Mesenchymal stem cell (in vitro differentiated cells and primary cell): ENCODE measurements at regions not wholly inside any gene's neighbourhood (a gene's known extent, or its start where the extent isn't known, plus 50 kb on each side); places are given as distances from the start of the nearest gene placed in this dataset.

Experiments used
- DNase-seq: peaks from one replicate; pipeline ENCODE4 v3.0.0-alpha.2; 2013
- H2AFZ ChIP-seq: one replicate; pipeline ENCODE4 v1.6.1; 2013; ENCODE audit warnings: low read depth, mild to moderate bottlenecking, control low read depth, inconsistent platforms, low read length, moderate library complexity
- H2AK5ac ChIP-seq: 2 replicates; pipeline ENCODE4 v1.6.1; 2013; ENCODE audit warnings: low read length, moderate library complexity, mild to moderate bottlenecking, inconsistent platforms; ENCODE audit not compliant: severe bottlenecking
- H2BK120ac ChIP-seq: one replicate; pipeline ENCODE4 v1.6.1; 2013; ENCODE audit warnings: low read depth, mild to moderate bottlenecking, inconsistent platforms, low read length, moderate library complexity
- H2BK12ac ChIP-seq, 2 experiments: one replicate each; pipeline ENCODE4 v1.6.1; 2013; ENCODE audit warnings: inconsistent platforms in 2 of 2, low read length in 2 of 2, mild to moderate bottlenecking in 2 of 2, moderate library complexity in 2 of 2, control low read depth in 1 of 2
- H2BK15ac ChIP-seq: one replicate; pipeline ENCODE4 v1.6.1; 2013; ENCODE audit warnings: mild to moderate bottlenecking, low read depth, inconsistent platforms; ENCODE audit not compliant: poor library complexity, severe bottlenecking
- H2BK5ac ChIP-seq: 2 replicates; pipeline ENCODE4 v1.6.1; 2013; ENCODE audit warnings: low read depth, mild to moderate bottlenecking, low read length, control low read depth, inconsistent platforms; ENCODE audit not compliant: poor library complexity, severe bottlenecking
- H3K14ac ChIP-seq, 2 experiments: one replicate each; pipeline ENCODE4 v1.6.1; 2013; ENCODE audit warnings: inconsistent platforms in 2 of 2, low read length in 2 of 2, control low read depth in 1 of 2, mild to moderate bottlenecking in 1 of 2, moderate library complexity in 1 of 2
- H3K18ac ChIP-seq, 2 experiments: one replicate each; pipeline ENCODE4 v1.6.1; 2013; ENCODE audit warnings: inconsistent platforms in 2 of 2, low read length in 2 of 2, control low read depth in 1 of 2, low read depth in 1 of 2, mild to moderate bottlenecking in 1 of 2
- H3K23ac ChIP-seq, 2 experiments: one replicate each; pipeline ENCODE4 v1.6.1; 2013; ENCODE audit warnings: inconsistent platforms in 2 of 2, low read length in 2 of 2, mild to moderate bottlenecking in 2 of 2, moderate library complexity in 2 of 2, control low read depth in 1 of 2
- H3K27ac ChIP-seq: 2 replicates; pipeline ENCODE4 v1.5.1; 2013; ENCODE audit warnings: mild to moderate bottlenecking, moderate library complexity, low read length, control low read depth, inconsistent platforms; ENCODE audit not compliant: poor library complexity, severe bottlenecking
- H3K27me3 ChIP-seq, 2 experiments: 2 replicates each; pipeline versions ENCODE4 v1.6.1 to v1.7.0; 2013; ENCODE audit warnings: low read length in 2 of 2, mild to moderate bottlenecking in 2 of 2, moderate library complexity in 2 of 2, control low read depth in 1 of 2, inconsistent platforms in 1 of 2; ENCODE audit not compliant: control insufficient read depth in 1 of 2, insufficient read depth in 1 of 2
- H3K36me3 ChIP-seq, 2 experiments: 2 replicates each; pipeline versions ENCODE4 v1.6.1 to v1.7.0; 2013; ENCODE audit warnings: low read length in 2 of 2, control low read depth in 1 of 2, inconsistent platforms in 1 of 2, low read depth in 1 of 2, mild to moderate bottlenecking in 1 of 2; ENCODE audit not compliant: insufficient read depth in 2 of 2, control insufficient read depth in 1 of 2
- H3K4ac ChIP-seq, 2 experiments: one replicate each; pipeline ENCODE4 v1.6.1; 2013; ENCODE audit warnings: inconsistent platforms in 2 of 2, low read length in 2 of 2, mild to moderate bottlenecking in 2 of 2, moderate library complexity in 2 of 2, control low read depth in 1 of 2, low read depth in 1 of 2
- H3K4me1 ChIP-seq: 2 replicates; pipeline ENCODE4 v1.6.1; 2013; ENCODE audit warnings: low read depth, low read length, control low read depth; ENCODE audit not compliant: control insufficient read depth, insufficient read depth
- H3K4me2 ChIP-seq: 2 replicates; pipeline ENCODE4 v1.6.1; 2013; ENCODE audit warnings: low read length, mild to moderate bottlenecking, inconsistent platforms; ENCODE audit not compliant: poor library complexity, severe bottlenecking
- H3K4me3 ChIP-seq, 2 experiments: 2 replicates each; pipeline versions ENCODE4 v1.5.1 to v1.7.0; 2013; ENCODE audit warnings: low read length in 2 of 2, mild to moderate bottlenecking in 2 of 2, control low read depth in 1 of 2, low read depth in 1 of 2; ENCODE audit not compliant: insufficient read depth in 1 of 2
- H3K79me1 ChIP-seq: replicated peaks from 2 replicates; pipeline ENCODE4 v1.6.1; 2013; ENCODE audit warnings: mild to moderate bottlenecking, control low read depth, low read length, inconsistent platforms; ENCODE audit not compliant: poor library complexity, severe bottlenecking
- H3K9ac ChIP-seq: 2 replicates; pipeline ENCODE4 v1.7.0; 2013; ENCODE audit warnings: mild to moderate bottlenecking, low read length, moderate library complexity
- H3K9me3 ChIP-seq: 2 replicates; pipeline ENCODE4 v1.7.0; 2013; ENCODE audit warnings: mild to moderate bottlenecking, low read length; ENCODE audit not compliant: control insufficient read depth
- H4K8ac ChIP-seq: one replicate; pipeline ENCODE4 v1.6.1; 2013; ENCODE audit warnings: inconsistent platforms, mild to moderate bottlenecking, low read length, moderate library complexity
- H4K91ac ChIP-seq: one replicate; pipeline ENCODE4 v1.6.1; 2013; ENCODE audit warnings: mild to moderate bottlenecking, low read length, inconsistent platforms
- whole genome bisulfite sequencing: methylation state at CpG from one replicate; pipeline ENCODE4 v1.1.7; 2013; ENCODE audit warnings: mixed read lengths; 5-methylcytosine and 5-hydroxymethylcytosine counted together

- Histone ChIP-seq H2AK5ac (no peak overlapping the region), H3K4me2 (no peak overlapping the region), H3K9me3 (no peaks in the 10 kb centered on the region), H2BK15ac (no peak overlapping the region), H3K27ac (no peak overlapping the region), H2BK120ac (no peak overlapping the region), H4K91ac (no peak overlapping the region), H3K23ac (no peak overlapping the region), H3K4me1 (peaks cover 2% of the 10 kb centered on the region), H3K9ac (no peak overlapping the region), H2AFZ (no peak overlapping the region), H3K36me3 (no peaks in the 10 kb centered on the region), H2BK12ac (no peak overlapping the region), H3K18ac (no peak overlapping the region), H3K4me3 (no peak overlapping the region), H3K14ac (no peak overlapping the region), H4K8ac (no peak overlapping the region), H3K79me1 (no peaks in the 10 kb centered on the region), H2BK5ac (no peak overlapping the region), H3K4ac (no peak overlapping the region), H3K27me3 (peaks cover 19 to 33% of the 10 kb centered on the region in 2 experiments)
- 91% methylated on average over 6 of the region's 6 CpGs for WGBS
- no peak for DNase-seq
Observed at GRCh38 chr18:8471372-8471771, 137.9 kb upstream of the RAB12 start.

- Histone ChIP-seq H3K23ac (no peak overlapping the region), H3K27ac (no peak overlapping the region), H2BK5ac (no peak overlapping the region), H3K4ac (no peak overlapping the region), H3K4me3 (no peak overlapping the region), H3K14ac (no peak overlapping the region), H3K27me3 (peaks cover 45 to 47% of the 10 kb centered on the region in 2 experiments), H3K9me3 (no peaks in the 10 kb centered on the region), H2AFZ (no peak overlapping the region), H3K79me1 (no peaks in the 10 kb centered on the region), H3K36me3 (no peaks in the 10 kb centered on the region), H4K8ac (no peak overlapping the region), H3K4me1 (no peaks in the 10 kb centered on the region), H3K4me2 (no peak overlapping the region), H2AK5ac (no peak overlapping the region), H2BK12ac (no peak overlapping the region), H3K9ac (no peak overlapping the region), H2BK120ac (no peak overlapping the region), H2BK15ac (no peak overlapping the region), H4K91ac (no peak overlapping the region), H3K18ac (no peak overlapping the region)
- WGBS, result no CpG with 5 or more reads among the region's 3 CpGs
- no peak for DNase-seq
Observed at GRCh38 chr18:8474661-8475060, 134.6 kb upstream of the RAB12 start.

DNA sequence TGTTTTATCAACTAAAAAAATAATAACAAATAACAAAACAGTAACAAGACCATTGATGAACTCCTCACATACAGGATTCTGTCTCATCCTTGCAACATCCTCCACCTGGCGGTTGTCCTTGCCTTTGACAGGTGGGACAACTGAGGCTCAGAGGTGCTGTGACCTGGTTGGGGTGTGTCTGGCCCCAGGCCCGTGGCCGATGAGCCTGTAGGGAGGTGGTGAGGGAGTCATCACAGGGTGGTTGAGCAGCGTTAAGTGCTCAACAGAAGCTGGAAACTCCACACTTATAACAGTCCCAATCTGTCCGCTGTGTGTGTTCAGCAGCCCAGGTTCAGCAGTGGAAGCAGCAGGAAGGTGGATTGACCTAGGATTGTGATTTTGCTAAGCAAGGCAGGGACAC lies 131.6 kb upstream of the RAB12 start:
- Histone ChIP-seq H3K4ac (no peak overlapping the region), H3K18ac (no peak overlapping the region), H3K23ac (no peak overlapping the region), H2BK15ac (no peak overlapping the region), H4K8ac (no peak overlapping the region), H2AK5ac (no peak overlapping the region), H3K27ac (no peak overlapping the region), H3K79me1 (no peaks in the 10 kb centered on the region), H3K36me3 (no peaks in the 10 kb centered on the region), H2BK120ac (no peak overlapping the region), H2AFZ (no peak overlapping the region), H3K27me3 (peaks cover 49 to 57% of the 10 kb centered on the region in 2 experiments), H3K4me1 (no peaks in the 10 kb centered on the region), H2BK12ac (no peak overlapping the region), H2BK5ac (no peak overlapping the region), H3K9ac (no peak overlapping the region), H3K14ac (no peak overlapping the region), H3K9me3 (no peaks in the 10 kb centered on the region), H4K91ac (no peak overlapping the region), H3K4me2 (no peak overlapping the region), H3K4me3 (no peak overlapping the region)
- no peak for DNase-seq
- 73% methylated on average over 5 of the region's 5 CpGs for WGBS

DNA sequence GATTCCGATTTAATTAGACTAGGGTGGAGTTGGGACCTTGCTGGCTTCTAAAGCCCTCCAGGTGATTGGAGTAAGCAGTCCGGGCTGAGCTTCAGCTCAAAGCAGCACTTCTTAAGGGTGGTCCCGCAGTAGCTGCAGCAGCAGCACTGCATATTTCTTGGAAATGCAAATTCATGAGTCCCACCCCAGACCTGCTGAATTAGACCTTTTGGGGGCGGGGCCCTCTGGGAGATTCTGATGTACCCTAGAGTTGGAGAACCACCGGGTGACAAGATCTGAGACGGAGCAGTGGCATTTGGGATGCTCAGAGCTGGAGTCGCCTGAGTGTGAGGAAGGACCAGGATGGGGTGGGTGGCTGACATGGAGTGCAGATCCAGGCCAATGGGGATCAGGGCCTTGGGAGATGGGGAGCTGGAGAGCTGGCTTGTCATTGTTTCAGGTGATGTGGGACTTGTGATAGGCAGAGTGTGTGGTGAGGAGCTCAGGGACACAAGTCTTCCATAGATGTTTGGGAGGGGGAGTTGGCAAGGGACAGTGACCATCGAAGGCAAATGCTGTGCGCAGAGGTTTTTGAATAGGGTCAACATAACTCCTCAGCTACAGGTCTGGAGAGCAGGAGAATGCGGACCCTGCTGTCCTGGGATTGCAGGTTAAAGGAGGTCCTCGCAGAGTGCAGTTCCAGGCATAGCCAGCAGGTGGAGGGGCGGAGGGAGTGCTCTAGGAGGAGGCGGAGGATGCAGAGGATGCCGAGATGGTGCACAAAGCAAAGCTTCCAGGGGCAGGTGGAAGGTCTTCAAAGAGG lies 130.9 kb upstream of the RAB12 start:
- no peak overlapping the region for H2AFZ ChIP-seq
- H3K36me3 ChIP-seq, result no peaks in the 10 kb centered on the region
- H3K4me2 ChIP-seq, result no peak overlapping the region
- H2BK12ac ChIP-seq, result no peak overlapping the region
- H3K79me1 ChIP-seq, result no peaks in the 10 kb centered on the region
- H3K27me3 ChIP-seq, result peaks cover 48 to 57% of the 10 kb centered on the region in 2 experiments
- H3K14ac ChIP-seq, result no peak overlapping the region
- H2BK15ac ChIP-seq, result no peak overlapping the region
- no peak overlapping the region for H2BK120ac ChIP-seq
- H3K18ac ChIP-seq, result no peak overlapping the region
- peak; percentile 52 for DNase-seq
- no peaks in the 10 kb centered on the region for H3K4me1 ChIP-seq
- H4K91ac ChIP-seq, result no peak overlapping the region
- 48% methylated on average over 14 of the region's 14 CpGs for WGBS
- no peak overlapping the region for H3K9ac ChIP-seq
- H2BK5ac ChIP-seq, result no peak overlapping the region
- H3K9me3 ChIP-seq, result no peaks in the 10 kb centered on the region
- H3K27ac ChIP-seq, result no peak overlapping the region
- H3K4me3 ChIP-seq, result no peak overlapping the region
- no peak overlapping the region for H4K8ac ChIP-seq
- H2AK5ac ChIP-seq, result no peak overlapping the region
- no peak overlapping the region for H3K4ac ChIP-seq
- no peak overlapping the region for H3K23ac ChIP-seq
